T-helper 17 cell (primary cell): ENCODE measurements at regions not wholly inside any gene's neighbourhood (a gene's known extent, or its start where the extent isn't known, plus 50 kb on each side); places are given as distances from the start of the nearest gene placed in this dataset.

Source experiments
- ATAC-seq: fragments of 150-1000 bp; cut with Tn5 transposase; 2 replicates; pipeline ENCODE4 v1.10.0; 2021; ENCODE audit warnings: mild to moderate bottlenecking, moderate library complexity
- DNase-seq, 3 donors: peaks; one replicate each; pipeline versions ENCODE4 v3.0.0 to v3.0.0-alpha.2; 2020 to 2021
- H3K9me3 ChIP-seq: one replicate; pipeline ENCODE4 v1.7.0; 2013; ENCODE audit warnings: low read length, mild to moderate bottlenecking; ENCODE audit not compliant: control insufficient read depth, poor library complexity, severe bottlenecking
- H3K27ac Mint-ChIP-seq: one replicate; pipeline ENCODE4 v1.8.0; 2022; ENCODE audit warnings: mild to moderate bottlenecking, moderate library complexity, mixed read lengths
- H3K27me3 Mint-ChIP-seq: one replicate; pipeline ENCODE4 v1.8.0; 2022; ENCODE audit warnings: mixed read lengths
- H3K36me3 Mint-ChIP-seq: one replicate; pipeline ENCODE4 v1.8.0; 2022; ENCODE audit warnings: low read depth, mixed read lengths
- H3K4me1 Mint-ChIP-seq: one replicate; pipeline ENCODE4 v1.8.0; 2022; ENCODE audit warnings: mild to moderate bottlenecking, mixed read lengths
- H3K4me3 Mint-ChIP-seq: one replicate; pipeline ENCODE4 v1.8.0; 2022; ENCODE audit warnings: mild to moderate bottlenecking, moderate library complexity, mixed read lengths

- H3K27ac Mint-ChIP-seq = no peak overlapping the region
These were observed 62.7 kb upstream of the IGFBP3 start for GRCh38 chr7:45983720-45984255.

DNA sequence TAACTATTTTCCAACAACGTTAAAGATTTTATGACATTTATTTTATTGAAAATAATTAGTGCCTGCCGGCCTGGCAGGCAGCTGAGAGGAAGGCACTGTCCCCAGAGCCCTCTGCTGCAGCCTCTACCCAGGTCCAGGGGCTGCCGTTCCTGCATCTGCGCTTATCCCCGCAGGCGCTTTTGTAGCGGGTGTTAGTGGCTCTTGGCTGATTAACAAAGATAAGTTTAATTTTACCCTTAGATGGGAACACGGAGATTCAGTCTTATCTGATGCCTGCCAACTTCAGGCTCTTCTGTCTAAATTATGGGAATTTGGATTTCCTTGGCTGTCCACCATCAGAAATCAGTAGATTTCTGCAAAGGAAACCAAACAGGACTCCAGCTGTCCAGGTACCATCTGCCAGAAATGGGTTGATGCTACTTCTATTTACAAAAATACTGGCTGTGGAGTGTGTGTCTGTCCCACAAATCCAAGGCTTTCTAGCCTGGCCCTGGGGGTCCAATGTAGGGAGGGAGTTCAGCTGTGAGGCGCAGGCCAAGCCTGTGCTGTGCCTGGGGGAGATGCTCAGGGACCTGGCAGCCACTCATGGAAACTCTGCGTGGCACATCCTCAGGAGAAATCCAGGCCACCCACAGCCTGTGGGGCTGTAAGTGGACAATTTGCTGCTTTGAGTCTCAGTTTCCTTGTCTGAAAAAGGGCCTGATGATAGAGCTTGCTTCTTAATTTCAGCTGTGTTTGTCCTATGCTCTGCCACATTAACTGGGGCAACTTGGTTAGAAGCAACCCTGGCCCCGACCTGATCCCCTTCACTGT is 62.0 kb upstream of the IGFBP3 start:
- peaks cover 4% of the 10 kb centered on the region for H3K36me3 Mint-ChIP-seq
- no peak overlapping the region for H3K4me3 Mint-ChIP-seq
- no peak overlapping the region for H3K27ac Mint-ChIP-seq
- DNase-seq (no peak), ATAC-seq (no peak)
- no peaks in the 10 kb centered on the region for H3K27me3 Mint-ChIP-seq
- H3K4me1 Mint-ChIP-seq = no peaks in the 10 kb centered on the region
- H3K9me3 ChIP-seq = no peaks in the 10 kb centered on the region

More at GRCh38 chr7:45983720-45984255, 62.7 kb upstream of the IGFBP3 start:
- Mint-ChIP-seq H3K36me3 (peaks cover 4% of the 10 kb centered on the region), H3K4me1 (no peaks in the 10 kb centered on the region), H3K4me3 (no peak overlapping the region), H3K27me3 (no peaks in the 10 kb centered on the region)
- H3K9me3 ChIP-seq = no peaks in the 10 kb centered on the region
- DNase-seq = no peak
- no peak for ATAC-seq

DNA sequence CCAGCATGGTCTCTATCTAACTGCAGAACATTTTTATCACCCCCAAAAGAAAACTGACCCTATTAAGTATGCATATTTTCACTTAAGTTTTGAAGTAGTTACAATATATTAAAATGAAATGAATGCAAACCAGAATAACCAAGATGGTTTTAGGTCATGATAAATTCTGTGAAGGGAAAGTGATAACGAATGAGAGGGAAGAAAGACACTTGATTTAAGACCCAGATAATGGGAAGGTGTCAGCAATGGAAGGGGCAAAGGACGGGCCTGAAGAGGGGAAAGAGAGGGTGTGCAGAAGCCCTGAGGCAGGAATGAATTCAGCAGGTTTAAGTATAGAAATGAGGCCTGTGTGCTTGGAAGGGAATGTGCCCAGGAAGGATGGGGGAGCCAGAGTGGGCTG is 61.1 kb upstream of the IGFBP3 start:
- Mint-ChIP-seq H3K4me1 (no peaks in the 10 kb centered on the region), H3K27me3 (no peaks in the 10 kb centered on the region), H3K4me3 (no peak overlapping the region), H3K27ac (no peak overlapping the region), H3K36me3 (peaks cover 4% of the 10 kb centered on the region)
- DNase-seq (no peak), ATAC-seq (no peak)
- no peaks in the 10 kb centered on the region for H3K9me3 ChIP-seq

GRCh38 chr7:45980973-45981372 is 59.9 kb upstream of the IGFBP3 start:
- Mint-ChIP-seq H3K4me3 (no peak overlapping the region), H3K27ac (no peak overlapping the region), H3K4me1 (no peaks in the 10 kb centered on the region), H3K27me3 (no peaks in the 10 kb centered on the region), H3K36me3 (peaks cover 4% of the 10 kb centered on the region)
- no peak for DNase-seq
- no peaks in the 10 kb centered on the region for H3K9me3 ChIP-seq
- ATAC-seq = no peak

- H3K9me3 ChIP-seq = no peaks in the 10 kb centered on the region
- ATAC-seq (no peak), DNase-seq (no peak)
- Mint-ChIP-seq H3K4me1 (no peaks in the 10 kb centered on the region), H3K4me3 (no peak overlapping the region), H3K27ac (no peak overlapping the region), H3K36me3 (peaks cover 5% of the 10 kb centered on the region), H3K27me3 (no peaks in the 10 kb centered on the region)
These were observed 59.3 kb upstream of the IGFBP3 start for GRCh38 chr7:45980181-45980905.

DNA sequence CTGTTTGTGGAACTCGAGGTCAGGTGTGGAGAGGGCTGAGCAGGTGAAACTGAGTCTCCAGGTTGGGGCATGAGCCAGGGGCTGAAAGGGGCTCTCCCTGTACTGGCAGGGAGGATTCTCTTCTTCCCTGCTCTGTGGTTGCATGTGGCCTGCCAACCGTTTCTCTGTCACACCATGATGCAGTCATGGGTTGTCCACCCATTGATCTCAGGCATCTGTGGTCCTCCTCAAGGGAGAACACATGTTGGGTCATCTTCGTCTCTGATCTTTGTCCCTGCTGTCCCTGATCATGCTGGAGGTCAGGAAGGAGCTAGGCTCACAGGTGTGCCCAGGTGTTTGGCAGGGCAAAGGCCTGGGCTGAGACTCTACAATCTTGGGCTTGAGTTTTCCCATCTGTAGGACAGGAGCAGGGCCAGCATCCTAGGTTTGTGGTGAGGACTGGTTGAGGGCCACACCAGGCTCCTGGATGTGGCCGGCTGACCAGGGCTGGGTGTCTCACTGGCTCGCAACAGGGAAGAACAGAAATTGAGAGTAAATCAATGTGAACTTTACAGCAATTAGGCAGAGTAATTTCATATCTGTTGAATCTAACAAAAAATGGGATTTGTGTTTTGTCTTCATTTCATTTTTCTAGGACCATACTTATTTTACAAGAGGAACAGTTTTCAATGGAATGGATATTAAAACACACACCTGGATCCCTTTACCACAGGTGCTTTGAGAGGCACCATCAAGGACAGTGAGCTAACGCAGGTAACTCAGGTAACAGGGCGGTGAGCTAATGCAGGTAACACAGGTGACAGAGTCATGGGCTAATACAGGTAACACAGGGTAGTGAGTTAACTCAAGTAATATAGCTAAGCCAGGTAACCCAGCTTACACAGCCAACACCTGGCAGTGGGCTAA is 58.5 kb upstream of the IGFBP3 start:
- no peak overlapping the region for H3K27ac Mint-ChIP-seq
- peaks cover 5% of the 10 kb centered on the region for H3K36me3 Mint-ChIP-seq

GRCh38 chr7:45978731-45979211 is 57.7 kb upstream of the IGFBP3 start:
- Mint-ChIP-seq H3K27ac (no peak overlapping the region), H3K4me3 (no peak overlapping the region)
- no peak for ATAC-seq

More for the DNA sequence above, 58.5 kb upstream of the IGFBP3 start:
- DNase-seq = no peak
- Mint-ChIP-seq H3K4me3 (no peak overlapping the region), H3K27me3 (no peaks in the 10 kb centered on the region), H3K4me1 (no peaks in the 10 kb centered on the region)
- no peak for ATAC-seq
- no peaks in the 10 kb centered on the region for H3K9me3 ChIP-seq

DNA sequence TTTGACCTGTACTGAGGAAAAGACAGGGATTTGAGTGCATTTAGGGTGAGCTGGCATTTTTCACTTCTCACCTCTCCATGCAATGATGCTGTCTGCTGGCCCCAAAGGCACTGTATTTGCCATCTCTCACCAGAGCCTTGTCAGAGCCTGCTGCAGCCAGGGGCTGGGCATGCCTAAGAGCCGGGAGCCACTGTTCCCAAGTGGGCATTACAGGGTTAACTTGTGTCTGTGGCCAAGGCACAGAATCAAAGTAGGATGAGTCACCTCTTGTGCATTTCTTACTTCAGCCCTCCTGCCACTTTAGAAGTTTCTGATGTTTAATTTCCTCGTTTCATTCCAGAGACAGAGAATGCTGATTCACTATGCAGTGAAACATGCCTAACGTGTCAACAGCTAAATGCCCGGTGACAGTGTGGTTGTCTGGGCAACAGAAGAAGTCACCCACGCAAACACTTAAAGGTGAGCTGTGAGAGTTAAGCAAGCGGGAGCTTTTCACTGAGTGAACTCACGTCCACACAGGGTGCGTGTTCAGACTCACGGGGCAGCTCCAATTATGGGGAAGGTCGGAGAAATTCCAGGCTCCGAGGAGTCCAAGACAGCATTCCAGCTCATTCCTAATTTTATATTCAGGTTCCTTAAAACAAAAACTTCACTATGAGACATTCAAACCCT is 57.1 kb upstream of the IGFBP3 start:
- ATAC-seq (no peak), DNase-seq (no peak)
- Mint-ChIP-seq H3K36me3 (peaks cover 5% of the 10 kb centered on the region), H3K27ac (no peak overlapping the region), H3K4me1 (no peaks in the 10 kb centered on the region), H3K4me3 (no peak overlapping the region), H3K27me3 (no peaks in the 10 kb centered on the region)
- no peaks in the 10 kb centered on the region for H3K9me3 ChIP-seq

More at GRCh38 chr7:45978731-45979211, 57.7 kb upstream of the IGFBP3 start:
- peaks cover 5% of the 10 kb centered on the region for H3K36me3 Mint-ChIP-seq
- H3K9me3 ChIP-seq = no peaks in the 10 kb centered on the region
- H3K27me3 Mint-ChIP-seq = no peaks in the 10 kb centered on the region
- no peaks in the 10 kb centered on the region for H3K4me1 Mint-ChIP-seq
- DNase-seq = no peak

DNA sequence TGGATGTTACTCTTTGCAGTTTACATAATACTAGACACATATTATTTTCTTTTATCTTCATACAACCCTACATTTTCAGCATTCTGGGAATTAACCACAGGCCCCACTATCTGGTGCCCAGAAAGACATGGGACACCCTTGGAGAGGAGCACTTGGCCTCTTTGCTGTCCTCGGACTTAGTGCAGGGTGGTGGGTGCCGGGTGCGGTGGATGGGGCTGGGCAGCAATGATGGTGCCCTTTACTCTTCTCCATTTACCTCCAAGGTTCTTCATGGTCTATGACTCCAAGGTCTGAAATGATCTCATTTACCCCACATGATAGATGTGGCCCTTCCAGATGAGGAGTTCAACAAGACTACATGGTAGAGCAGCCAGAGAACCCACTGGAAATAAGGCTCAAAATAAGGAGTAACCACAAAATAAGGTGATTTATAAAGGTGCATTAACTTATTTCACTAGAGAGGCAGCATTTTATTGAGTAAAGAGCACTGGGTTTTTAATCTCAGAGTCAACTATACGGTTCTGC is 56.2 kb upstream of the IGFBP3 start:
- no peak for ATAC-seq
- no peaks in the 10 kb centered on the region for H3K9me3 ChIP-seq
- H3K4me1 Mint-ChIP-seq = no peaks in the 10 kb centered on the region
- no peak overlapping the region for H3K4me3 Mint-ChIP-seq
- H3K27ac Mint-ChIP-seq = no peak overlapping the region
- H3K36me3 Mint-ChIP-seq = peaks cover 5% of the 10 kb centered on the region
- DNase-seq = no peak
- no peaks in the 10 kb centered on the region for H3K27me3 Mint-ChIP-seq

GRCh38 chr7:45976485-45976856 is 55.4 kb upstream of the IGFBP3 start:
- Mint-ChIP-seq H3K36me3 (peaks cover 4% of the 10 kb centered on the region), H3K4me3 (no peak overlapping the region), H3K27me3 (no peaks in the 10 kb centered on the region), H3K27ac (no peak overlapping the region), H3K4me1 (no peaks in the 10 kb centered on the region)
- no peaks in the 10 kb centered on the region for H3K9me3 ChIP-seq
- ATAC-seq = no peak
- DNase-seq = no peak

DNA sequence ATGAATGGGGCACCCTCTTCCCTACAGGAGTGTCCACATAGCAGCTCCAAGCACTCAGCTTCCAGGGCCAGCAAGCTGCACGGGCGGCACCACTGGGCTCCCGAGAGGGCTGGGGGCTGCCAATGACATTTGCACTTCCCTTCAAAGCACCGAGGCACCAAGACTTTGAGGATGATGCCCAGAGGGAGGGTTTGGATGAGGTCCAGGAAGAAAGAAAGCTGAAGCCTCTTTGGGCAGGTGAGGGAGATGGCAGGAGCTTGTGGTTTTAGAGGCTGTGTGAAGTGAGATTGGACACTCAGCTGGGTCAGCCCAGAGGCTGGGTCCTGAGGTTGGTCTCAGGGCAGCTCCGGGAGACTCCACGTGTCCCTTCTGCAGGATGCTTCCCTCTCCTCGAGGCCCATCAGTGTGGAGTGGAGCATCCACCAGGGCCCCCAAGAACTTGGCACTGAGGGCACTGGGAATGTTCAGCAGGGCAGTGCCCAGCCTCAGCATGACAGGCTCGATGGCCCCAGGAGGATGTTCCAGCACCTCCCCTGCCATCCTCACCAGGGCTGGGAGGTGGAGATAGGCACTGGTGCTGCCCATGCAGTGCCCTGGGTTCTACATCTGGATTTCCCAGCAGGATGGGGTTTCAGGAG is 54.9 kb upstream of the IGFBP3 start:
- DNase-seq (no peak), ATAC-seq (no peak)
- Mint-ChIP-seq H3K36me3 (peaks cover 4% of the 10 kb centered on the region), H3K4me3 (no peak overlapping the region), H3K27me3 (no peaks in the 10 kb centered on the region), H3K4me1 (no peaks in the 10 kb centered on the region), H3K27ac (no peak overlapping the region)
- no peaks in the 10 kb centered on the region for H3K9me3 ChIP-seq

GRCh38 chr7:45975367-45975766 is 54.3 kb upstream of the IGFBP3 start:
- Mint-ChIP-seq H3K36me3 (peaks cover 4% of the 10 kb centered on the region), H3K27me3 (no peaks in the 10 kb centered on the region), H3K4me1 (no peaks in the 10 kb centered on the region), H3K4me3 (no peak overlapping the region), H3K27ac (no peak overlapping the region)
- ATAC-seq (no peak), DNase-seq (no peak)
- no peaks in the 10 kb centered on the region for H3K9me3 ChIP-seq
